Hindlimb muscle (tissue), 1 donor: ENCODE measurements at regions not wholly inside any gene's neighbourhood (a gene's known extent, or its start where the extent isn't known, plus 50 kb on each side); places are given as distances from the start of the nearest gene placed in this dataset.

Experiments used
- DNase-seq: peaks from one replicate; pipeline ENCODE4 v3.0.0-alpha.2; 2013

GRCh38 chr18:51861046-51861445 is 479.0 kb upstream of the DCC start:
- DNase-seq, result no peak

- no peak for DNase-seq
These were observed 477.8 kb upstream of the DCC start for GRCh38 chr18:51862051-51862715.

GRCh38 chr18:51864219-51864965 is 475.6 kb upstream of the DCC start:
- no peak for DNase-seq

GRCh38 chr18:51865538-51865937 is 474.5 kb upstream of the DCC start:
- no peak for DNase-seq

- DNase-seq, result peak; percentile 12
These were observed 472.2 kb upstream of the DCC start for GRCh38 chr18:51867767-51868166.

- DNase-seq, result no peak
These were observed 461.3 kb upstream of the DCC start for GRCh38 chr18:51878724-51879123.

GRCh38 chr18:51879329-51879728 is 460.7 kb upstream of the DCC start:
- DNase-seq, result no peak

GRCh38 chr18:51881394-51881793 is 458.6 kb upstream of the DCC start:
- no peak for DNase-seq

GRCh38 chr18:51884039-51884438 is 456.0 kb upstream of the DCC start:
- no peak for DNase-seq

GRCh38 chr18:51890762-51891161 is 449.2 kb upstream of the DCC start:
- DNase-seq, result no peak

- DNase-seq, result no peak
These were observed 448.1 kb upstream of the DCC start for GRCh38 chr18:51891876-51892275.

- no peak for DNase-seq
These were observed 442.1 kb upstream of the DCC start for GRCh38 chr18:51897884-51898283.

GRCh38 chr18:51907687-51908597 is 432.1 kb upstream of the DCC start:
- no peak for DNase-seq

GRCh38 chr18:51908598-51908944 is 431.4 kb upstream of the DCC start:
- no peak for DNase-seq

GRCh38 chr18:51911584-51911983 is 428.4 kb upstream of the DCC start:
- DNase-seq, result no peak

- no peak for DNase-seq
These were observed 427.6 kb upstream of the DCC start for GRCh38 chr18:51912381-51912780.

GRCh38 chr18:51915176-51915575 is 424.8 kb upstream of the DCC start:
- no peak for DNase-seq

- DNase-seq, result no peak
These were observed 418.1 kb upstream of the DCC start for GRCh38 chr18:51921862-51922261.

- no peak for DNase-seq
These were observed 406.1 kb upstream of the DCC start for GRCh38 chr18:51933903-51934302.

- no peak for DNase-seq
These were observed 403.9 kb upstream of the DCC start for GRCh38 chr18:51936115-51936514.

GRCh38 chr18:51941999-51942398 is 398.0 kb upstream of the DCC start:
- no peak for DNase-seq

- DNase-seq, result no peak
These were observed 396.7 kb upstream of the DCC start for GRCh38 chr18:51943281-51943680.

- DNase-seq, result no peak
These were observed 393.1 kb upstream of the DCC start for GRCh38 chr18:51946946-51947345.
